ENCODE measurements at regions not wholly inside any gene's neighbourhood (a gene's known extent, or its start where the extent isn't known, plus 50 kb on each side); places are given as distances from the start of the nearest gene placed in this dataset.

DNA sequence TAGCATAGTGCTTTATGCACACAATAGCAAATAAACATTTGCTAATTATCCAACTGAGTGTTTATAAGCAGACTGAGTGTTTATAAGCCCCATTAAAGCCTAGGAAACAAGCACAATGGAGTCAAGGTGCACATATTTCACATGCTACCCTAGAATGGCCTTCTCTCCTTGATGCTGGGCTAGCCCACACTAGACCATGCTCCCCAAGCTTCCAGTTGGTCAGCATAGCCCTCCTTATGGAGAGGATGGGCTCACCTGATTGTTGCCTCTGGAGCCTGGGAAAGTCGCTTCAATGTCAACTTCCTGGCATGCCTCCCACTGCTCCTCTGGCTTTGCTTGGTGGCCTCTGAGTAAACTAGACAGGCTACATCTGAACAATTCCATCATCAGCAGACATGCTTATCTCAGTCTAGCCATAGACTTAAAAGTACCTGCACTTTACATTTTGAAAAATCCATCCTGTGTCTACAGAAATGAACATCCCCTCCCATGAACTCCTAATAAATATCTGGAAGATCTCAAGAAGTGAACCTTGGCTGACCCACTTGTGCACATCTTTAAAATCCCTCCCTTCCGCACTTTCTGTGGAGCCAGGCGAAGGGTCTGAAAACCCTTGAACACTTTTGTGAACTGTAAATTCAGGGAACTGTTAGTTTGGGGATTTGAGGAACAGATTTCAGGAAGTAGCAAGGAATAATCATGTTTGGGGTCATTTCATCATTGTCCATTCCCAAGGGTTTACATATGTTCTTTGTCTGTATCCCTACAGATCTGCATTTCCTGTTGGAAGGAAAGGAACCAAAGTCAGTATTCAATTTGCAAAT lies 486.6 kb downstream of the ARHGEF28 start:
- TF ChIP-seq, protein P1, sequence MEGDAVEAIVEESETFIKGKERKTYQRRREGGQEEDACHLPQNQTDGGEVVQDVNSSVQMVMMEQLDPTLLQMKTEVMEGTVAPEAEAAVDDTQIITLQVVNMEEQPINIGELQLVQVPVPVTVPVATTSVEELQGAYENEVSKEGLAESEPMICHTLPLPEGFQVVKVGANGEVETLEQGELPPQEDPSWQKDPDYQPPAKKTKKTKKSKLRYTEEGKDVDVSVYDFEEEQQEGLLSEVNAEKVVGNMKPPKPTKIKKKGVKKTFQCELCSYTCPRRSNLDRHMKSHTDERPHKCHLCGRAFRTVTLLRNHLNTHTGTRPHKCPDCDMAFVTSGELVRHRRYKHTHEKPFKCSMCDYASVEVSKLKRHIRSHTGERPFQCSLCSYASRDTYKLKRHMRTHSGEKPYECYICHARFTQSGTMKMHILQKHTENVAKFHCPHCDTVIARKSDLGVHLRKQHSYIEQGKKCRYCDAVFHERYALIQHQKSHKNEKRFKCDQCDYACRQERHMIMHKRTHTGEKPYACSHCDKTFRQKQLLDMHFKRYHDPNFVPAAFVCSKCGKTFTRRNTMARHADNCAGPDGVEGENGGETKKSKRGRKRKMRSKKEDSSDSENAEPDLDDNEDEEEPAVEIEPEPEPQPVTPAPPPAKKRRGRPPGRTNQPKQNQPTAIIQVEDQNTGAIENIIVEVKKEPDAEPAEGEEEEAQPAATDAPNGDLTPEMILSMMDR (conservative IDR thresholded peaks at IDR 0.05; ENCODE audit: low read length) = no peak
- TF ChIP-seq EZH2phosphoT487 (IDR thresholded peaks at IDR 0.05; ENCODE audit: borderline replicate concordance) = no peak

Measured in Loucy (cell line).